NB4 (cell line): ENCODE measurements at regions not wholly inside any gene's neighbourhood (a gene's known extent, or its start where the extent isn't known, plus 50 kb on each side); places are given as distances from the start of the nearest gene placed in this dataset.

Source experiments
- CTCF ChIP-seq: IDR thresholded peaks from one replicate; pipeline ENCODE4 v1.5.1; 2012; ENCODE audit warnings: low read depth, low read length
- MYC ChIP-seq: IDR thresholded peaks from 2 replicates; pipeline ENCODE4 v1.6.1; 2011; ENCODE audit warnings: low read depth, low read length
- POLR2A ChIP-seq: IDR thresholded peaks from 2 replicates; pipeline ENCODE4 v1.6.1; 2011; ENCODE audit warnings: mild to moderate bottlenecking; ENCODE audit not compliant: insufficient read length; ENCODE audit errors: extremely low read depth
- TF ChIP-seq, protein P1 (sequence below): IDR thresholded peaks from 2 replicates; pipeline ENCODE4 v1.6.1; 2011; ENCODE audit warnings: low read depth, low read length

- TF ChIP-seq CTCF (no peak), POLR2A (no peak), MYC (no peak)
- TF ChIP-seq, protein P1, sequence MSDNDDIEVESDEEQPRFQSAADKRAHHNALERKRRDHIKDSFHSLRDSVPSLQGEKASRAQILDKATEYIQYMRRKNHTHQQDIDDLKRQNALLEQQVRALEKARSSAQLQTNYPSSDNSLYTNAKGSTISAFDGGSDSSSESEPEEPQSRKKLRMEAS = no peak
Measured at GRCh38 chr2:18133310-18133709, 254.8 kb downstream of the KCNS3 start.
